ENCODE measurements at regions not wholly inside any gene's neighbourhood (a gene's known extent, or its start where the extent isn't known, plus 50 kb on each side); places are given as distances from the start of the nearest gene placed in this dataset.

GRCh38 chr22:49255741-49256318 is 571.8 kb downstream of the BRD1 start:
- H3K27me3 ChIP-seq = no peaks in the 10 kb centered on the region
- H3K36me3 ChIP-seq = no peaks in the 10 kb centered on the region
- H3K4me1 ChIP-seq (ENCODE audit: low read depth) = no peaks in the 10 kb centered on the region
- H3K9me3 ChIP-seq (ENCODE audit: low read depth) = no peaks in the 10 kb centered on the region
- no peak overlapping the region for H3K27ac ChIP-seq
- no peak for DNase-seq (ENCODE audit: low read depth in 1 of 2, low spot score in 1 of 2)
- no peak for TF ChIP-seq CTCF (IDR thresholded peaks at IDR 0.05; ENCODE audit: low read depth, low read length)
- H3K4me3 ChIP-seq = no peak overlapping the region

- DNase-seq (ENCODE audit: low read depth in 1 of 2, low spot score in 1 of 2) = no peak
- no peak overlapping the region for H3K4me3 ChIP-seq
- no peaks in the 10 kb centered on the region for H3K9me3 ChIP-seq (ENCODE audit: low read depth)
- no peaks in the 10 kb centered on the region for H3K4me1 ChIP-seq (ENCODE audit: low read depth)
- no peaks in the 10 kb centered on the region for H3K36me3 ChIP-seq
- no peak overlapping the region for H3K27ac ChIP-seq
- TF ChIP-seq CTCF (IDR thresholded peaks at IDR 0.05; ENCODE audit: low read depth, low read length) = no peak
- H3K27me3 ChIP-seq = no peaks in the 10 kb centered on the region
These were observed 572.5 kb downstream of the BRD1 start for GRCh38 chr22:49255154-49255553.

- no peaks in the 10 kb centered on the region for H3K27me3 ChIP-seq
- no peak overlapping the region for H3K4me3 ChIP-seq
- no peak overlapping the region for H3K27ac ChIP-seq
- no peaks in the 10 kb centered on the region for H3K36me3 ChIP-seq
- DNase-seq (ENCODE audit: low read depth in 1 of 2, low spot score in 1 of 2) = no peak
- H3K4me1 ChIP-seq (ENCODE audit: low read depth) = no peaks in the 10 kb centered on the region
- H3K9me3 ChIP-seq (ENCODE audit: low read depth) = no peaks in the 10 kb centered on the region
- no peak for TF ChIP-seq CTCF (IDR thresholded peaks at IDR 0.05; ENCODE audit: low read depth, low read length)
These were observed 574.0 kb downstream of the BRD1 start for GRCh38 chr22:49253656-49254055.

GRCh38 chr22:49251371-49251770 is 576.3 kb downstream of the BRD1 start:
- no peaks in the 10 kb centered on the region for H3K4me1 ChIP-seq (ENCODE audit: low read depth)
- no peak for TF ChIP-seq CTCF (IDR thresholded peaks at IDR 0.05; ENCODE audit: low read depth, low read length)
- DNase-seq (ENCODE audit: low read depth in 1 of 2, low spot score in 1 of 2) = no peak
- no peaks in the 10 kb centered on the region for H3K36me3 ChIP-seq
- H3K27ac ChIP-seq = no peak overlapping the region
- no peaks in the 10 kb centered on the region for H3K9me3 ChIP-seq (ENCODE audit: low read depth)
- no peaks in the 10 kb centered on the region for H3K27me3 ChIP-seq
- H3K4me3 ChIP-seq = no peak overlapping the region

- no peak for DNase-seq (ENCODE audit: low read depth in 1 of 2, low spot score in 1 of 2)
- Histone ChIP-seq H3K27me3 (no peaks in the 10 kb centered on the region), H3K4me3 (no peak overlapping the region), H3K4me1 (ENCODE audit: low read depth) (no peaks in the 10 kb centered on the region), H3K27ac (no peak overlapping the region), H3K36me3 (no peaks in the 10 kb centered on the region), H3K9me3 (ENCODE audit: low read depth) (no peaks in the 10 kb centered on the region)
- no peak for TF ChIP-seq CTCF (IDR thresholded peaks at IDR 0.05; ENCODE audit: low read depth, low read length)
These were observed 580.3 kb downstream of the BRD1 start for GRCh38 chr22:49247194-49247924.
